ENCODE measurements at regions not wholly inside any gene's neighbourhood (a gene's known extent, or its start where the extent isn't known, plus 50 kb on each side); places are given as distances from the start of the nearest gene placed in this dataset.

GRCh38 chr17:77566566-77567138 lies 391.9 kb upstream of the TNRC6C start:
- TF ChIP-seq, protein P1, sequence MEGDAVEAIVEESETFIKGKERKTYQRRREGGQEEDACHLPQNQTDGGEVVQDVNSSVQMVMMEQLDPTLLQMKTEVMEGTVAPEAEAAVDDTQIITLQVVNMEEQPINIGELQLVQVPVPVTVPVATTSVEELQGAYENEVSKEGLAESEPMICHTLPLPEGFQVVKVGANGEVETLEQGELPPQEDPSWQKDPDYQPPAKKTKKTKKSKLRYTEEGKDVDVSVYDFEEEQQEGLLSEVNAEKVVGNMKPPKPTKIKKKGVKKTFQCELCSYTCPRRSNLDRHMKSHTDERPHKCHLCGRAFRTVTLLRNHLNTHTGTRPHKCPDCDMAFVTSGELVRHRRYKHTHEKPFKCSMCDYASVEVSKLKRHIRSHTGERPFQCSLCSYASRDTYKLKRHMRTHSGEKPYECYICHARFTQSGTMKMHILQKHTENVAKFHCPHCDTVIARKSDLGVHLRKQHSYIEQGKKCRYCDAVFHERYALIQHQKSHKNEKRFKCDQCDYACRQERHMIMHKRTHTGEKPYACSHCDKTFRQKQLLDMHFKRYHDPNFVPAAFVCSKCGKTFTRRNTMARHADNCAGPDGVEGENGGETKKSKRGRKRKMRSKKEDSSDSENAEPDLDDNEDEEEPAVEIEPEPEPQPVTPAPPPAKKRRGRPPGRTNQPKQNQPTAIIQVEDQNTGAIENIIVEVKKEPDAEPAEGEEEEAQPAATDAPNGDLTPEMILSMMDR (conservative IDR thresholded peaks at IDR 0.05) = no peak
- TF ChIP-seq ZFX (IDR thresholded peaks at IDR 0.05) = no peak

Measured in C4-2B (cell line).